ENCODE measurements at regions not wholly inside any gene's neighbourhood (a gene's known extent, or its start where the extent isn't known, plus 50 kb on each side); places are given as distances from the start of the nearest gene placed in this dataset.

DNA sequence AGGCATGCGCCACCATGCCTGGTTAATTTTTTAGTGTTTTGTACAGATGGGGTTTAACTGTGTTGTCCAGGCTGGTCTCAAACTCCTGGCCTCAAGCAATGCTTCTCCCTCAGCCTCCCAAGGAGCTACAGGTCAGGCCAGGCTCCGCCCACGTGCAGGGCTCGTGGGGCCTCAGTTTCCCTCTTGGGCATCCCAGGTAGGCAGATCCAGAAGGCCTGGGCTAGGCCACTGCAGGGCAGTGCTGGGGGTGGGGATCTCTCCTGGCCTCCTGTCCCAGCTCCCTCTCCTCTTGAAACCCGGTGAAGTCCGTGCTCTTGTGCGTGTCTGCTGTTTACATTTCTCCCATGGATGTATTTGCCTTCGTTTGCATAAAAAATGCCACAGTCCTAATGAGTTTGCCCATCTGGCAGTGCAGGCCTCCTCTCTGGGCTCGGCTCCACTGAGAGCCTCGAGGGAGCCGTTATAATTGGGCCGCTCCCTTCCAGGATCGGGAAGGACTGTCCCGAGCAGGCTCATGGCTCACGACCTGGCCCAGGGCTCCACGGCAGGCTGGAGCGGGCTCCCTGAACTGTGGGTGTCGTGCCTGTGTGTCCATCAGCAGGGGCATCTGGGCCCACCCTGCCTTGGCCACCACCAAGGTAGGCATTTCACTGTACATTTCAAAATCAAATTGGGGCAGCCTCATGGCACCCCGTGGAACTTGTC, 52.6 kb upstream of the RUFY1 start:
- H3K36me3 ChIP-seq = no peaks in the 10 kb centered on the region
- H3K4me1 ChIP-seq = no peaks in the 10 kb centered on the region
- no peak overlapping the region for H3K4me3 ChIP-seq
- no peak overlapping the region for H3K27ac ChIP-seq
- DNase-seq (no peak), ATAC-seq (no peak)
- TF ChIP-seq, protein P1, sequence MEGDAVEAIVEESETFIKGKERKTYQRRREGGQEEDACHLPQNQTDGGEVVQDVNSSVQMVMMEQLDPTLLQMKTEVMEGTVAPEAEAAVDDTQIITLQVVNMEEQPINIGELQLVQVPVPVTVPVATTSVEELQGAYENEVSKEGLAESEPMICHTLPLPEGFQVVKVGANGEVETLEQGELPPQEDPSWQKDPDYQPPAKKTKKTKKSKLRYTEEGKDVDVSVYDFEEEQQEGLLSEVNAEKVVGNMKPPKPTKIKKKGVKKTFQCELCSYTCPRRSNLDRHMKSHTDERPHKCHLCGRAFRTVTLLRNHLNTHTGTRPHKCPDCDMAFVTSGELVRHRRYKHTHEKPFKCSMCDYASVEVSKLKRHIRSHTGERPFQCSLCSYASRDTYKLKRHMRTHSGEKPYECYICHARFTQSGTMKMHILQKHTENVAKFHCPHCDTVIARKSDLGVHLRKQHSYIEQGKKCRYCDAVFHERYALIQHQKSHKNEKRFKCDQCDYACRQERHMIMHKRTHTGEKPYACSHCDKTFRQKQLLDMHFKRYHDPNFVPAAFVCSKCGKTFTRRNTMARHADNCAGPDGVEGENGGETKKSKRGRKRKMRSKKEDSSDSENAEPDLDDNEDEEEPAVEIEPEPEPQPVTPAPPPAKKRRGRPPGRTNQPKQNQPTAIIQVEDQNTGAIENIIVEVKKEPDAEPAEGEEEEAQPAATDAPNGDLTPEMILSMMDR (IDR thresholded peaks at IDR 0.05) = no peak
- WGBS, 2 donors = 64 to 76% methylated on average over 19 of the region's 19 CpGs
- peaks cover 0 to 34% (median 9%) of the 10 kb centered on the region in 7 donors for H3K27me3 ChIP-seq
- intact Hi-C loops (cut with DNase I) = loop anchor here in 1 of 10 donors (10.0 kb wide), 1 partner anchor 763 kb away; the partner anchor contains the start of gene ZNF354A
- H3K9me3 ChIP-seq = no peaks in the 10 kb centered on the region

- no peak for ATAC-seq
Measured at GRCh38 chr5:179495906-179496455, 54.4 kb upstream of the RUFY1 start.

DNA sequence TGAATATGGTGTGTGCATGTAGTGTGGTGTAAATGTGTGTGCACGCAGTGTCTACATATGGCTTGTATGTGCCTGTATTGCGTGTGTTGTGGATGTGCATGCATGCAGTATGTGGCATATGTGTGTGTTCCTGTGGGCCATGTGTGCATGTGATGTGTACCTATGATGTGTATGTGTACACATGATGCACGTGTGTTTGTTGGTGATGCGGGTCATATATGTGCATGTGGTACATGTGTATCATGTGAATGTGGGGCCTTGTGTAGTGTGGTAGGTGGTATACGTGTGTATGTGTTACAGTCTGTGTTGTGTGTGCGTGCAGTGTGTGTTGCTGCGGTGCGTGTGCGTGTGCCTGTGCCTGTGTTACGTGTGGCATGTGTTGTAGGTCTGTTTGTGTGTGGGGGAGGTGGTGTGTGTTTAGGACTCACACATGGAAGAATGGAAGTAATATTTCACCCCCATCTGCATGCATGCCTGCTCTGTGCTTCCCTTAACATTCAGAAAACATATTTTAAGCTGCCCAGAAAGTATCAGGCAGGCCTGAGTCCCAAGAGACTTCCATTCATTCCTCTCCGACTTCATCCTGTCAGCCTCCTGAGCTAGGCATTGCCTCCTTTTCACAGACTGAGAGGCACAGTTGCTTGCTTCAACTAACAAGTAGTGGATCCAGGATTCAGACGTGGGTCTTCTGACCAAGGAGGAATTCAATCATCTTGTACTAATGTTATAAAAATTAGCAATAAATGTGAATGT, 55.4 kb upstream of the RUFY1 start:
- Histone ChIP-seq H3K9me3 (peaks cover 0 to 6% (median 0%) of the 10 kb centered on the region in 11 donors), H3K4me3 (no peak overlapping the region), H3K4me1 (no peaks in the 10 kb centered on the region), H3K27ac (no peak overlapping the region), H3K27me3 (peaks cover 0 to 34% (median 9%) of the 10 kb centered on the region in 7 donors), H3K36me3 (no peaks in the 10 kb centered on the region)
- no peak for ATAC-seq
- 71 to 75% methylated on average over 12 of the region's 12 CpGs for WGBS, 2 donors
- TF ChIP-seq, protein P1 (IDR thresholded peaks at IDR 0.05) = no peak
- DNase-seq = no peak
- intact Hi-C loops (cut with DNase I) = loop anchor here in 9 of 10 donors (1.0 to 10.0 kb wide), 8 partner anchors 326 to 1213 kb away; partner anchors contain the start of genes ZNF354A (in 2 of the 9) and ZNF354B (in 1 of the 9)

More at GRCh38 chr5:179495906-179496455, 54.4 kb upstream of the RUFY1 start:
- no peak overlapping the region for H3K4me3 ChIP-seq
- intact Hi-C loops (cut with DNase I) = loop anchor here in 6 of 10 donors (2.0 to 10.0 kb wide), 3 partner anchors 327 to 761 kb away; partner anchors contain the start of gene ZNF354A (in 1 of the 6)
- TF ChIP-seq, protein P1 (IDR thresholded peaks at IDR 0.05) = no peak
- H3K27ac ChIP-seq = no peak overlapping the region
- H3K27me3 ChIP-seq = peaks cover 0 to 34% (median 9%) of the 10 kb centered on the region in 7 donors
- no peaks in the 10 kb centered on the region for H3K4me1 ChIP-seq
- no peaks in the 10 kb centered on the region for H3K36me3 ChIP-seq
- H3K9me3 ChIP-seq = peaks cover 0 to 2% (median 0%) of the 10 kb centered on the region in 11 donors
- no peak for DNase-seq
- 50 to 51% methylated on average over 11 of the region's 11 CpGs for WGBS, 2 donors

GRCh38 chr5:179488975-179489374, 61.4 kb upstream of the RUFY1 start:
- peak overlapping the region in 1 of 10 donors; percentile 48 for H3K27ac ChIP-seq
- 36 to 45% methylated on average over 4 of the region's 4 CpGs for WGBS, 2 donors
- H3K9me3 ChIP-seq = peaks cover 0 to 6% (median 0%) of the 10 kb centered on the region in 11 donors
- peaks cover 0 to 27% (median 6%) of the 10 kb centered on the region in 7 donors for H3K27me3 ChIP-seq
- TF ChIP-seq, protein P1 (IDR thresholded peaks at IDR 0.05) = no peak
- peaks cover 0 to 14% (median 0%) of the 10 kb centered on the region in 9 donors for H3K4me1 ChIP-seq
- no peaks in the 10 kb centered on the region for H3K36me3 ChIP-seq
- ATAC-seq (no peak), DNase-seq (no peak)
- no peak overlapping the region for H3K4me3 ChIP-seq
- intact Hi-C loops (cut with DNase I) = no loop called here
